Mucosa of rectum (tissue), 2 donors: ENCODE measurements at regions not wholly inside any gene's neighbourhood (a gene's known extent, or its start where the extent isn't known, plus 50 kb on each side); places are given as distances from the start of the nearest gene placed in this dataset.
"Not testable (repeated sequence)": the region's sequence is repeated elsewhere in the genome, so short reads cannot be mapped to it uniquely, and the experiment has no call there.

Source experiments
- H3K27ac ChIP-seq, 2 donors: one replicate each; pipeline ENCODE4 v1.7.0; 2013; ENCODE audit warnings: inconsistent platforms in 2 of 2, low read depth in 2 of 2, low read length in 2 of 2
- H3K27me3 ChIP-seq, 2 donors: one replicate each; pipeline ENCODE4 v1.7.0; 2013; ENCODE audit warnings: low read length in 2 of 2; ENCODE audit not compliant: control insufficient read depth in 2 of 2, insufficient read depth in 2 of 2
- H3K36me3 ChIP-seq, 2 donors: one replicate each; pipeline ENCODE4 v1.7.0; 2013; ENCODE audit warnings: low read length in 2 of 2; ENCODE audit not compliant: control insufficient read depth in 2 of 2, insufficient read depth in 2 of 2
- H3K4me1 ChIP-seq, 2 donors: one replicate each; pipeline ENCODE4 v1.7.0; 2013; ENCODE audit warnings: low read length in 2 of 2, mild to moderate bottlenecking in 1 of 2; ENCODE audit not compliant: control insufficient read depth in 2 of 2, insufficient read depth in 2 of 2
- H3K4me3 ChIP-seq, 2 donors: one replicate each; pipeline ENCODE4 v1.7.0; 2013; ENCODE audit warnings: low read length in 2 of 2
- H3K9ac ChIP-seq, 2 donors: one replicate each; pipeline ENCODE4 v1.7.0; 2013; ENCODE audit warnings: low read length in 2 of 2, low read depth in 1 of 2, mild to moderate bottlenecking in 1 of 2
- H3K9me3 ChIP-seq, 2 donors: one replicate each; pipeline ENCODE4 v1.7.0; 2013; ENCODE audit warnings: low read length in 2 of 2; ENCODE audit not compliant: control insufficient read depth in 2 of 2
- donor health status: healthy.
- donor health status: Normal muscosa, but diverticular disease.

DNA sequence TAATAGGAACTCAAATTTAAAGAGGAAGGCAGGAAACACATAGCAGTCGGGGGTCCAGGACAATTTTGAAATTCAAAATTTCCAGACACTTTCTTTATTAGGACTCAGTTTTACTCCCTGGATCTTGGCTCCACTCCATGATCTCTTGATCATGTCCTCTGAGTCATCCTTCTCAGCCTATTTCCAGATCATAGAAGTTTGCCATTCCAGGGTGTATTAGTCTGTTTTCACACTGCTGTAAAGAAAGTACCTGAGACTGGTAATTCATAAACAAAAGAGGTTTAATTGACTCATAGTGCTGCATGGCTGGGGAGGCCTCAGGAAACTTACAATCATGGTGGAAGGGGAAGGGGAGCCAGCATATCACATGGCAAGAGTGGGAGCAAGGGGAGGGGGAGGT lies 564.7 kb upstream of the ACTRT1 start:
- Histone ChIP-seq H3K4me3 (no peak overlapping the region), H3K9me3 (no peaks in the 10 kb centered on the region), H3K9ac (no peak overlapping the region), H3K4me1 (no peaks in the 10 kb centered on the region), H3K27ac (no peak overlapping the region), H3K36me3 (no peaks in the 10 kb centered on the region), H3K27me3 (no peaks in the 10 kb centered on the region)

DNA sequence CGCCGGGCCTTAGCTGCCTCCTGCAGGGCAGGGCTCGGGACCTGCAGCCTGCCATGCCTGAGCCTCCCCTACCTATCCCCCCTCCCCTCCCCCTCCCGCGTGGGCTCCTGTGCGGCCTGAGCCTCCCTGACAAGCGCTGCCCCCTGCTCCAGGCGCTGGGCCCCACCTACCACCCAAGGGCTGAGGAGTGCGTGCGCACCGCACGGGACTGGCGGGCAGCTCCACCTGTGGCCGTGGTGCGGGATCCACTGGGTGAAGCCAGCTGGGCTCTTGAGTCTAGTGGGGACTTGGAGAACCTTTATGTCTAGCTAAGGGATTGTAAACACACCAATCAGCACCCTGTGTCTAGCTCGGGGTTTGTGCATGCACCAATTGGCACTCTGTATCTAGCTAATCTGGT lies 554.6 kb upstream of the ACTRT1 start:
- not testable (repeated sequence) for H3K27me3 ChIP-seq, H3K4me1 ChIP-seq, H3K27ac ChIP-seq, H3K36me3 ChIP-seq, H3K4me3 ChIP-seq, H3K9me3 ChIP-seq, H3K9ac ChIP-seq

DNA sequence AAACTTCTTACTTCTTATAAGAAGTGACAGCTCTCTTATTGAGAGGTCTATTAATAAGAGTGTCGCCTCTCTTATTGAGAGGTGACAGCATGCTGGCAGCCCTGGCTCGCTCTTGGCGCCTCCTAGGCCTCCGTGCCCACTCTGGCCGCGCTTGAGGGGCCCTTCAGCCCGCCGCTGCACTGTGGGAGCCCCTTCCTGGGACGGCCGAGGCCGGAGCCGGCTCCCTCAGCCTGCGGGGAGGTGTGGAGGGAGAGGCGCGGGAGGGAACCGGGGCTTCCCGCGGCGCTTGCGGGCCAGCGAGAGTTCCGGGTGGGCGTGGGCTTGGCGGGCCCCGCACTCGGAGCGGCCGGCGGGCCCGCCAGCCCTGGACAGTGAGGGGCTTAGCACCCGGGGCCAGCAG lies 554.2 kb upstream of the ACTRT1 start:
- H3K9ac ChIP-seq, H3K36me3 ChIP-seq, H3K9me3 ChIP-seq, H3K4me1 ChIP-seq, H3K27ac ChIP-seq, H3K4me3 ChIP-seq, H3K27me3 ChIP-seq: not testable (repeated sequence)

DNA sequence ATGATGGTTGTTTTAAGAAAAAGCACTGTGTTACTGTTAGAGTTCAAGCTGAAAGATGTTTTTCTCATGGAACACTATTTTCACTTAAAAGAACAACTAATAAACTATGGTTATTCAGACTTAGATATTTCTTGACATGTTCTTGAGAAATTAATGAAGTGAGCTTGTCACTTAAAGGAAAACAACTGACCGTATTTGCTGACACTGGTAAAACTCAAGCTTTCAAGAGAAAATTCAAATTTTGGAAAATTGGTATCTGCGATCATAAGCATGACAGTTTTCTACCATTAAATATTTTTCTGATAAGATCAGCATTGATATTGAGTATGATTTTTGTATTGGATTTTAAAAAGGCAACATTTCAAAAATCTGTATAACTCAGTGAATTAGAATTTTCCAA lies 549.5 kb upstream of the ACTRT1 start:
- Histone ChIP-seq H3K27ac (no peak overlapping the region), H3K4me1 (no peaks in the 10 kb centered on the region), H3K9me3 (no peaks in the 10 kb centered on the region), H3K36me3 (no peaks in the 10 kb centered on the region), H3K27me3 (no peaks in the 10 kb centered on the region), H3K4me3 (no peak overlapping the region), H3K9ac (no peak overlapping the region)

DNA sequence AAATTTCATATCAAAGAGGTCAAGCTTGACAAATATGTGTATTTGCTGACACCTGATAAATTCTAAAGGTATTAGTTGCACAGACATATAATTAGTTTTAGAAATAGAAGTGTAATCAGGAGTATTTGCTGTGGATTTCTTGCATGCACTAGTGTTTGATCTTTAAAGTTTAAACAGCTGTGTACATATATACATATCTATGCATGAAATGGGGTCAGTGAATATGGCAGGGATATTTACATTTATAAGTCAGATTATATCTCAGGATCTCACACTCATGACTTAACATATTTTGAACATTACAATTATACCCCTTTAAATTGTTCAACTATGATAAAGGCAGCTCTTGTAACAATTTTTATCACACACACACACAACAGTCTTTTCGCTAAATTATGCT lies 547.4 kb upstream of the ACTRT1 start:
- Histone ChIP-seq H3K9ac (no peak overlapping the region), H3K4me3 (no peak overlapping the region), H3K9me3 (no peaks in the 10 kb centered on the region), H3K27me3 (no peaks in the 10 kb centered on the region), H3K36me3 (no peaks in the 10 kb centered on the region), H3K27ac (no peak overlapping the region), H3K4me1 (no peaks in the 10 kb centered on the region)

DNA sequence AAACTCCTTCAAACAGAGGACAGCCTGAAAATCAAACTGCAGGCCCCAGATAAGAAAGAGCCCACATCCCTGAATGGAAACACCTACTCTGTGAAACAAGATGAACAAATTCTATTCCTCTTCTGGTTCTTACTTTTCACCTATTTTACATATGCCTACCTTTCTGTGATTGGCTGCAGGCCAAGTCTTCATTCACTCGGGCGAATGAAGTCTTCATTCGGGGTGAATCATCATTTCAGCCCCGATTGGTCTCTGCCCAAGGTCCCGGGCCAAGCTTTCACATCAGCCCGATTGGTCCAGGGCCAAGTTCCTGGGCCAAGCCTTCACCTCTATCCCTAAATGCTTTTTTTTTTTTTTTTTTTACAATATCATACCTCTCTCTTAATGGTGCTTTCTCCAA lies 529.8 kb upstream of the ACTRT1 start:
- H3K27ac ChIP-seq, result no peak overlapping the region
- no peaks in the 10 kb centered on the region for H3K9me3 ChIP-seq
- H3K36me3 ChIP-seq, result no peaks in the 10 kb centered on the region
- no peak overlapping the region for H3K4me3 ChIP-seq
- H3K27me3 ChIP-seq, result no peaks in the 10 kb centered on the region
- H3K9ac ChIP-seq, result no peak overlapping the region
- H3K4me1 ChIP-seq, result no peaks in the 10 kb centered on the region

DNA sequence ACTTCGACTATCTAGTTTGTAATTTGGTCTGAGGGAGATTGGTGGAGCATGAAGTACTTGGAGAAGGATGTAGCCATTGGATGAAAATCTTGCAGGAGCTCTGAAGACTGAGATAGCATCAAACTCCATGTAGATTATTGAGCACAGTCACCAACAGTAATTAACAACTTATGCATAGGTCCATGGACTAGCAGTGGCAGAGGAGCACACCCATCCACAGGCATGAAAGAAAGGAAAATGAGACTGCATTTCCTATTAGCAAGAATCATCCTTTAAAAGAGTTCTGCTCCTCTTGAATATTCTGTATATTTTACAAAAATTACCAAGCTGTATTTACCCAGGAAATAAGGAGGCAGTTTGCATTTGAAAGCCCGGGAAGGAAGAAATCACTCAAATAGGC lies 529.4 kb upstream of the ACTRT1 start:
- Histone ChIP-seq H3K36me3 (no peaks in the 10 kb centered on the region), H3K27me3 (no peaks in the 10 kb centered on the region), H3K4me3 (no peak overlapping the region), H3K27ac (no peak overlapping the region), H3K9me3 (no peaks in the 10 kb centered on the region), H3K9ac (no peak overlapping the region), H3K4me1 (no peaks in the 10 kb centered on the region)

DNA sequence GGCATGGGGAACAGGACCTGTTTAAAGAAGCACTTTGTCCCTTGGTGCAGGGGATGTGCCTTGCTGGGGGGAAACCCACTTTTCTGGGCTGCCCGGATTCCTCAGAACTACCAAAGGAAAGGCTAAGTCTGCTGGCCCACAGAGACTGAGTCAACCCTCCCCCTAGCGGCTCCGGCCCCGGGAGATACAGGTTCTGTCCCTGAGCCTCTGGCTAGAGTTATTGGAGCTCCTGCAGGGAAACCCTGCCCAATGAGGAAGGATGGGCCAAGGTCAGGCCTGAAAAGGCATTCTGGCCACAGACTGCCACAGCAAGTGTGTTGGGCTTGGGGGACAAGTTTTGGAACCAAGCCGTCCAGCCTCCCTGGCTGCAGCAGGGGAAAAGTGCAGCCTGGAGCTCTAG lies 490.9 kb upstream of the ACTRT1 start:
- Histone ChIP-seq H3K4me1 (no peaks in the 10 kb centered on the region), H3K4me3 (no peak overlapping the region), H3K27ac (no peak overlapping the region)

DNA sequence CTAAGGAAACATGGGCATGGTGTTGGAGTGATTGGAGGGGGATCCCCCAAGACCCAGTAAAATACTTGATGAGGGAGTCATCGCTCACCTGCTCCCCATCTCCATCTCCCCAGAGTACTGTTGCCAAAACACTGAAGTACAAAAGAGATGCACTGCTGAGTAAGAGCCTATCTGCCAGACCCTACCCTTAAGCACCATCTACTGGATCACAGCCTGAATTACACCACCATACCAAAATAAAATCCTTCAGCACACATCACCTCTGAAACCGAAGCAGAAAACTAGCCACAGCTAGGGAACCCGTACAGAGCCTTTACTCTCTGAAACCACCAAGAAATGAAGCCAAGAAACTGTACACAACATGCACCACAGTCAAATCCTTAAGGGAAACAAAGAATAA lies 466.3 kb upstream of the ACTRT1 start:
- H3K9me3 ChIP-seq, result no peaks in the 10 kb centered on the region
- H3K27me3 ChIP-seq, result no peaks in the 10 kb centered on the region
- H3K4me3 ChIP-seq, result no peak overlapping the region
- H3K27ac ChIP-seq, result no peak overlapping the region
- no peaks in the 10 kb centered on the region for H3K36me3 ChIP-seq
- no peak overlapping the region for H3K9ac ChIP-seq
- no peaks in the 10 kb centered on the region for H3K4me1 ChIP-seq

More for the DNA sequence above, 490.9 kb upstream of the ACTRT1 start:
- H3K9me3 ChIP-seq, result no peaks in the 10 kb centered on the region
- no peak overlapping the region for H3K9ac ChIP-seq
- H3K36me3 ChIP-seq, result no peaks in the 10 kb centered on the region
- H3K27me3 ChIP-seq, result no peaks in the 10 kb centered on the region

DNA sequence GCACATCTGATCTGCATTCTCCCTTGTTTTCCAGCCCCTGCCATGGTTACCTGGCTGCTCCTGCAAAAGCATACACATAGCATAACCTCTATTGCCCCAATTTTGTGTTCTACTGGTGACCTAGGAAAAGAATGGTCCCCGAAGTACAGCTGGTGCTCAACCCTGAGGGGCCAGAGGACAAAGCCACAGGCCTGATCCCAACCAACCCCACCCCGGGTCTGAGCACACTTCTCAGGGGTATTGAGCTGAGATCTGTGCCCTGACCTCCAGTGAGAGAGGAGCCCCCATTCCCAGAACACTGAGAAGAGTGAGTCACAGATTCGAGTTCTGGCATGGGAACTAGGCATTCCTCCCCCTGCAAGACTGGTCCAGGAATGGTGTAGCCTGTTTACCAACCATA lies 465.5 kb upstream of the ACTRT1 start:
- Histone ChIP-seq H3K9ac (no peak overlapping the region), H3K4me1 (no peaks in the 10 kb centered on the region), H3K36me3 (no peaks in the 10 kb centered on the region), H3K27me3 (no peaks in the 10 kb centered on the region), H3K9me3 (no peaks in the 10 kb centered on the region), H3K27ac (no peak overlapping the region), H3K4me3 (no peak overlapping the region)

DNA sequence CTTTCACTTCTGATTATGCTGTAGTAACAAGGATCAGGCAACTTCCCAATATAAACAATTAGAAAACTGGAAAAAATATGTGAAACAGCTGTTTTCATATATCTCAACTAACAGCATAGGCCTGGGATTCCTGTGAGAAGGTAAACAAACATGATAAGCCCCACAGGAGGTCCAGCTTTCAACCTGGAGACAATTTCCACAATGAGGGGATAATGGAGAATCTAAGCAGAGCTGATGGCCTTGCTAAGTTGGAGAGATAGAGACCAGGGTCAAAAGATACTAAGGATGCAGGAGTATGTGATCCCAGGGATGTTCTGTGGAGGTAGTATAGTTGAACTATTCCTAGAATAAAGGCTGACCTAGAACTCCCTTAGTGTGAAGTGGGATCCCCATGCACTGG lies 452.3 kb upstream of the ACTRT1 start:
- Histone ChIP-seq H3K27ac (no peak overlapping the region), H3K36me3 (no peaks in the 10 kb centered on the region), H3K4me3 (no peak overlapping the region), H3K27me3 (no peaks in the 10 kb centered on the region), H3K9ac (no peak overlapping the region), H3K9me3 (no peaks in the 10 kb centered on the region), H3K4me1 (no peaks in the 10 kb centered on the region)
